ENCODE measurements at regions not wholly inside any gene's neighbourhood (a gene's known extent, or its start where the extent isn't known, plus 50 kb on each side); places are given as distances from the start of the nearest gene placed in this dataset.

GRCh38 chr4:10784621-10785020 is 100.1 kb upstream of the CLNK start:
- Histone ChIP-seq H3K79me2 (ENCODE audit: control insufficient read depth in 1 of 2, insufficient read depth in 2 of 2, low read length in 2 of 2) (no peaks in the 10 kb centered on the region), H4K91ac (replicated peaks; ENCODE audit: insufficient read length, low read length) (no peak overlapping the region), H3K14ac (ENCODE audit: insufficient read length) (no peak overlapping the region), H3K9ac (replicated peaks in 1 of 4; ENCODE audit: extremely low read depth in 1 of 4, low read depth in 3 of 4, low read length in 3 of 4) (no peak overlapping the region), H2AK5ac (ENCODE audit: low read depth, low read length) (no peak overlapping the region), H4K5ac (ENCODE audit: insufficient read length, low read depth, low read length) (no peak overlapping the region), H3K27ac (ENCODE audit: low read depth, low read length) (no peak overlapping the region), H2BK5ac (ENCODE audit: low read depth, low read length) (no peak overlapping the region), H3K27me3 (replicated peaks in 1 of 4; ENCODE audit: control insufficient read depth in 3 of 4, extremely low read depth in 1 of 4, insufficient read depth in 3 of 4, low read length in 3 of 4) (no peaks in the 10 kb centered on the region; a peak in 1 of 7 replicates), H3K23ac (ENCODE audit: insufficient read length) (no peak overlapping the region), H3K4me3 (ENCODE audit: extremely low read depth in 1 of 4, insufficient read depth in 2 of 4, low read depth in 3 of 4, low read length in 4 of 4) (no peak overlapping the region), H3K4ac (replicated peaks; ENCODE audit: insufficient read length, low read depth, low read length) (no peak overlapping the region), H3K23me2 (ENCODE audit: low read depth, low read length) (no peaks in the 10 kb centered on the region), H2BK15ac (ENCODE audit: low read length) (no peak overlapping the region), H3K56ac (replicated peaks; ENCODE audit: insufficient read length, low read depth, low read length) (no peak overlapping the region), H4K20me1 (replicated peaks in 1 of 2; ENCODE audit: control insufficient read depth in 1 of 2, insufficient read depth in 2 of 2, low read length in 2 of 2) (no peaks in the 10 kb centered on the region), H2BK20ac (ENCODE audit: low read length) (no peak overlapping the region), H4K8ac (ENCODE audit: extremely low read depth, insufficient read depth, low read length) (no peak overlapping the region), H3K18ac (ENCODE audit: extremely low read depth, low read length) (no peak overlapping the region), H2AFZ (ENCODE audit: low read length) (no peak overlapping the region), H2BK120ac (replicated peaks; ENCODE audit: low read depth, low read length) (no peak overlapping the region), H3K79me1 (ENCODE audit: low read depth, low read length) (no peaks in the 10 kb centered on the region), H2BK12ac (ENCODE audit: low read depth, low read length) (no peak overlapping the region), H3K4me2 (ENCODE audit: insufficient read depth in 1 of 2, low read depth in 2 of 2, low read length in 2 of 2) (no peak overlapping the region), H3K9me3 (ENCODE audit: insufficient read depth in 2 of 2, low read depth in 1 of 2, low read length in 1 of 2) (peaks cover 0 to 11% of the 10 kb centered on the region in 2 experiments; a peak in 3 of 4 replicates), H3K4me1 (replicated peaks in 1 of 4; ENCODE audit: control insufficient read depth in 3 of 4, insufficient read depth in 4 of 4, low read length in 3 of 4) (no peaks in the 10 kb centered on the region), H3K36me3 (ENCODE audit: control insufficient read depth in 2 of 4, insufficient read depth in 4 of 4, low read length in 3 of 4) (no peaks in the 10 kb centered on the region)
- no peak for TF ChIP-seq KDM5A (IDR thresholded peaks at IDR 0.05; ENCODE audit: low read length)
- TF ChIP-seq KDM4A (IDR thresholded peaks at IDR 0.05; ENCODE audit: low read depth, low read length, severe bottlenecking), result no peak
- no peak for TF ChIP-seq BACH1 (IDR thresholded peaks at IDR 0.05; ENCODE audit: low read length)
- TF ChIP-seq EGR1 (IDR thresholded peaks at IDR 0.05; ENCODE audit: borderline replicate concordance, low read depth, low read length), result no peak
- TF ChIP-seq SAP30 (IDR thresholded peaks at IDR 0.05; ENCODE audit: insufficient read depth, insufficient replicate concordance, low read length), result no peak
- TF ChIP-seq SRF (IDR thresholded peaks at IDR 0.05; ENCODE audit: low read depth, low read length), result no peak
- no peak for TF ChIP-seq RBBP5 (IDR thresholded peaks at IDR 0.05; ENCODE audit: borderline replicate concordance, low read depth, low read length)
- TF ChIP-seq YY1 (IDR thresholded peaks at IDR 0.05; ENCODE audit: low read depth, low read length), result no peak
- TF ChIP-seq RXRA (IDR thresholded peaks at IDR 0.05; ENCODE audit: insufficient read depth, low read depth, low read length), result no peak
- TF ChIP-seq CTBP2 (IDR thresholded peaks at IDR 0.05; ENCODE audit: borderline replicate concordance, insufficient read depth, insufficient read length, low read length), result no peak
- no peak for TF ChIP-seq RAD21 (IDR thresholded peaks at IDR 0.05 in 1 of 2, conservative IDR thresholded peaks at IDR 0.05 in 1 of 2; ENCODE audit: low read depth in 2 of 2, low read length in 2 of 2)
- CTCF ChIA-PET (ENCODE audit: partially characterized antibody), result no interaction called here
- POLR2A ChIA-PET (ENCODE audit: partially characterized antibody), result no interaction called here
- FAIRE-seq (no peak), DNase-seq (ENCODE audit: low read depth in 1 of 2, low spot score in 2 of 2) (no peak)
- WGBS, 2 experiments (ENCODE audit: extremely low coverage in 1 of 2, insufficient coverage in 1 of 2, insufficient read length in 1 of 2, insufficient replicate concordance in 2 of 2, low coverage in 1 of 2, low lambda C conversion rate in 2 of 2, missing lambda C conversion rate in 1 of 2), result 97% methylated on average over 2 of the region's 2 CpGs; no CpG with 5 or more reads in 1 of the 2 experiments

Data from H1 (cell line).